Transverse colon (tissue), 4 donors: ENCODE measurements at regions not wholly inside any gene's neighbourhood (a gene's known extent, or its start where the extent isn't known, plus 50 kb on each side); places are given as distances from the start of the nearest gene placed in this dataset.

ENCODE experiments used
- EP300 ChIP-seq: sonication (generic); formaldehyde crosslinking; IDR thresholded peaks from one replicate; pipeline ENCODE4 v1.6.1; 2017; ENCODE audit warnings: antibody characterized with exemption, low read depth
- POLR2A ChIP-seq: fragments of 450-650 bp; IDR thresholded peaks from one replicate; pipeline ENCODE4 v1.6.1; 2016; ENCODE audit warnings: antibody characterized with exemption, mild to moderate bottlenecking, moderate library complexity
- POLR2AphosphoS5 ChIP-seq, 3 donors: sonication (generic); formaldehyde crosslinking; IDR thresholded peaks; one replicate each; pipeline ENCODE4 v1.6.1; 2016; ENCODE audit warnings: antibody characterized with exemption in 3 of 3
- TF ChIP-seq, protein P1 (sequence below), 5 experiments: fragments of 200-600 bp in 3 of 5; fragments of 450-650 bp in 2 of 5; sonication (generic) in 3 of 5; IDR thresholded peaks; 1 replicate in 2 of 5; 2 replicates in 3 of 5; pipeline ENCODE4 v1.5.1; 2016 to 2017; ENCODE audit warnings: antibody characterized with exemption in 5 of 5, inconsistent platforms in 3 of 5, mild to moderate bottlenecking in 2 of 5, moderate library complexity in 1 of 5

DNA sequence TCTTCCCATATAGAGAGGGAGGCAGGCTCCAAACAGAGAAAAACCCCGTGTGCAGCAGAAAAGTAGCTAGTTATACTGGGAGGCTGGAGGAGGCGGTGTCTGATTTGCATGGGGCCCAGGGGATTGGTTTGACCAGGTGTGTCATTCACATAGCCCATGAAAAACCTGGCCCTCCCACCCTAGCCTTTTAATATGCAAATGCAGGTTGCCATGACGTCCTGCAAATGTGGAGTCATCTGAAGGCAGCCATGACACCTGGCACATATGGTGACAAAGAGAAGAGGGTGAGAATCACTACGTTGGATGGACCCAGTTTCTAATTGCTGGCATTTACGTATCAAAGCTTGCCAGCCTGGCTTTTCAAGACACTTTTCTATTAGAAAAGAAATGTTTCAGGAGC is 57.8 kb downstream of the FAM181B start:
- TF ChIP-seq, protein P1, sequence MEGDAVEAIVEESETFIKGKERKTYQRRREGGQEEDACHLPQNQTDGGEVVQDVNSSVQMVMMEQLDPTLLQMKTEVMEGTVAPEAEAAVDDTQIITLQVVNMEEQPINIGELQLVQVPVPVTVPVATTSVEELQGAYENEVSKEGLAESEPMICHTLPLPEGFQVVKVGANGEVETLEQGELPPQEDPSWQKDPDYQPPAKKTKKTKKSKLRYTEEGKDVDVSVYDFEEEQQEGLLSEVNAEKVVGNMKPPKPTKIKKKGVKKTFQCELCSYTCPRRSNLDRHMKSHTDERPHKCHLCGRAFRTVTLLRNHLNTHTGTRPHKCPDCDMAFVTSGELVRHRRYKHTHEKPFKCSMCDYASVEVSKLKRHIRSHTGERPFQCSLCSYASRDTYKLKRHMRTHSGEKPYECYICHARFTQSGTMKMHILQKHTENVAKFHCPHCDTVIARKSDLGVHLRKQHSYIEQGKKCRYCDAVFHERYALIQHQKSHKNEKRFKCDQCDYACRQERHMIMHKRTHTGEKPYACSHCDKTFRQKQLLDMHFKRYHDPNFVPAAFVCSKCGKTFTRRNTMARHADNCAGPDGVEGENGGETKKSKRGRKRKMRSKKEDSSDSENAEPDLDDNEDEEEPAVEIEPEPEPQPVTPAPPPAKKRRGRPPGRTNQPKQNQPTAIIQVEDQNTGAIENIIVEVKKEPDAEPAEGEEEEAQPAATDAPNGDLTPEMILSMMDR (IDR thresholded peaks at IDR 0.05), result no peak
- TF ChIP-seq POLR2A (no peak), EP300 (no peak), POLR2AphosphoS5 (IDR thresholded peaks at IDR 0.05) (no peak)
